Endothelial cell of umbilical vein (primary cell): ENCODE measurements at regions not wholly inside any gene's neighbourhood (a gene's known extent, or its start where the extent isn't known, plus 50 kb on each side); places are given as distances from the start of the nearest gene placed in this dataset.
"Not testable (repeated sequence)": the region's sequence is repeated elsewhere in the genome, so short reads cannot be mapped to it uniquely, and the experiment has no call there.

Experiments used
- EZH2 ChIP-seq: IDR thresholded peaks from 2 replicates; pipeline ENCODE4 v1.6.1; 2012; ENCODE audit warnings: borderline replicate concordance, low read depth, mild to moderate bottlenecking, moderate library complexity, low read length, inconsistent platforms; ENCODE audit not compliant: severe bottlenecking
- POLR2A ChIP-seq: IDR thresholded peaks from 2 replicates; pipeline ENCODE4 v1.6.1; 2012; ENCODE audit warnings: low read depth, mild to moderate bottlenecking, control low read depth, low read length
- TF ChIP-seq, protein P1 (sequence below), 2 donors: IDR thresholded peaks; 1 replicate in 1 of 2; 2 replicates in 1 of 2; pipeline ENCODE4 v1.5.1; 2011; ENCODE audit warnings: low read length in 2 of 2, mild to moderate bottlenecking in 2 of 2, moderate library complexity in 2 of 2, control low read depth in 1 of 2, inconsistent platforms in 1 of 2, low read depth in 1 of 2; ENCODE audit not compliant: insufficient read depth in 1 of 2; ENCODE audit errors: extremely low read depth in 1 of 2
- TF ChIP-seq, protein P2 (sequence below): IDR thresholded peaks from 2 replicates; pipeline ENCODE4 v1.6.1; 2011; ENCODE audit not compliant: insufficient read depth, insufficient read length

DNA sequence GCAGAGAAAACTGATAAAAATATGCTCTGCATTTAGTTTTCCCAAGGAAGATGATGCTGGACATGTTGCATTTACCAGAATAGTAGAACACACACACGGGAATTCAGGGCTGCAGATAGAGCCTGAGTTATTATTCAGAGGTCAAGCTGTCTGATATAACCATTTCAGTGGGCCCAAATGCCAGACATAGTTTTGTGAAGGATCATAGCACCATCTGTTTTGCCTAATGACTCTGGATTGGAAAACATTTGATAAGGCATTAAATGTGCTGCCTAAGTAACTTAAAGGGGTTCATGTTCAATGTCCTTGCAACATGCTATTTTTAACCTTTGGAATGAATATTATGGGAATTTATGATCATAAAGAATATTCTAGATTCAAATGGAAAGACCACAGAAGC, 666.2 kb downstream of the PRIM2 start:
- TF ChIP-seq, protein P1, sequence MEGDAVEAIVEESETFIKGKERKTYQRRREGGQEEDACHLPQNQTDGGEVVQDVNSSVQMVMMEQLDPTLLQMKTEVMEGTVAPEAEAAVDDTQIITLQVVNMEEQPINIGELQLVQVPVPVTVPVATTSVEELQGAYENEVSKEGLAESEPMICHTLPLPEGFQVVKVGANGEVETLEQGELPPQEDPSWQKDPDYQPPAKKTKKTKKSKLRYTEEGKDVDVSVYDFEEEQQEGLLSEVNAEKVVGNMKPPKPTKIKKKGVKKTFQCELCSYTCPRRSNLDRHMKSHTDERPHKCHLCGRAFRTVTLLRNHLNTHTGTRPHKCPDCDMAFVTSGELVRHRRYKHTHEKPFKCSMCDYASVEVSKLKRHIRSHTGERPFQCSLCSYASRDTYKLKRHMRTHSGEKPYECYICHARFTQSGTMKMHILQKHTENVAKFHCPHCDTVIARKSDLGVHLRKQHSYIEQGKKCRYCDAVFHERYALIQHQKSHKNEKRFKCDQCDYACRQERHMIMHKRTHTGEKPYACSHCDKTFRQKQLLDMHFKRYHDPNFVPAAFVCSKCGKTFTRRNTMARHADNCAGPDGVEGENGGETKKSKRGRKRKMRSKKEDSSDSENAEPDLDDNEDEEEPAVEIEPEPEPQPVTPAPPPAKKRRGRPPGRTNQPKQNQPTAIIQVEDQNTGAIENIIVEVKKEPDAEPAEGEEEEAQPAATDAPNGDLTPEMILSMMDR (IDR thresholded peaks at IDR 0.05; ENCODE audit: extremely low read depth in 1 of 2, insufficient read depth in 1 of 2, low read depth in 1 of 2, low read length in 2 of 2) = not testable (repeated sequence)
- not testable (repeated sequence) for TF ChIP-seq POLR2A, EZH2
- TF ChIP-seq, protein P2, sequence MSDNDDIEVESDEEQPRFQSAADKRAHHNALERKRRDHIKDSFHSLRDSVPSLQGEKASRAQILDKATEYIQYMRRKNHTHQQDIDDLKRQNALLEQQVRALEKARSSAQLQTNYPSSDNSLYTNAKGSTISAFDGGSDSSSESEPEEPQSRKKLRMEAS = not testable (repeated sequence)
